ACC112 (cell line): ENCODE measurements at regions not wholly inside any gene's neighbourhood (a gene's known extent, or its start where the extent isn't known, plus 50 kb on each side); places are given as distances from the start of the nearest gene placed in this dataset.
"Not testable (repeated sequence)": the region's sequence is repeated elsewhere in the genome, so short reads cannot be mapped to it uniquely, and the experiment has no call there.

Experiments used
- H2AFZ ChIP-seq: fragments of 200-600 bp; sonication (generic); one replicate; pipeline ENCODE4 v1.6.0; 2017; ENCODE audit warnings: antibody characterized with exemption, low read length; ENCODE audit not compliant: unreplicated experiment
- H3K27ac ChIP-seq: fragments of 200-600 bp; sonication (generic); 2 replicates; pipeline ENCODE4 v1.5.1; 2014; ENCODE audit warnings: low read depth, mild to moderate bottlenecking, antibody characterized with exemption, low read length, moderate library complexity
- H3K27me3 ChIP-seq: fragments of 200-600 bp; sonication (generic); 2 replicates; pipeline ENCODE4 v1.6.1; 2014; ENCODE audit warnings: mild to moderate bottlenecking, antibody characterized with exemption, low read length, moderate library complexity, mixed read lengths; ENCODE audit not compliant: insufficient read depth
- H3K36me3 ChIP-seq: fragments of 200-600 bp; sonication (generic); 2 replicates; pipeline ENCODE4 v1.6.1; 2016; ENCODE audit warnings: mild to moderate bottlenecking, antibody characterized with exemption, low read length, moderate library complexity, mixed read lengths; ENCODE audit not compliant: insufficient read depth
- H3K4me1 ChIP-seq: fragments of 200-600 bp; sonication (generic); one replicate; pipeline ENCODE4 v1.6.1; 2016; ENCODE audit warnings: low read length, mixed read lengths; ENCODE audit not compliant: insufficient read depth, unreplicated experiment, control insufficient read depth
- H3K4me3 ChIP-seq: fragments of 200-600 bp; sonication (generic); 2 replicates; pipeline ENCODE4 v1.5.1; 2014; ENCODE audit warnings: mild to moderate bottlenecking, low read depth, low read length
- H3K79me2 ChIP-seq: fragments of 200-600 bp; sonication (generic); one replicate; pipeline ENCODE4 v1.6.0; 2016; ENCODE audit warnings: low read length; ENCODE audit not compliant: control insufficient read depth, unreplicated experiment, insufficient read depth

DNA sequence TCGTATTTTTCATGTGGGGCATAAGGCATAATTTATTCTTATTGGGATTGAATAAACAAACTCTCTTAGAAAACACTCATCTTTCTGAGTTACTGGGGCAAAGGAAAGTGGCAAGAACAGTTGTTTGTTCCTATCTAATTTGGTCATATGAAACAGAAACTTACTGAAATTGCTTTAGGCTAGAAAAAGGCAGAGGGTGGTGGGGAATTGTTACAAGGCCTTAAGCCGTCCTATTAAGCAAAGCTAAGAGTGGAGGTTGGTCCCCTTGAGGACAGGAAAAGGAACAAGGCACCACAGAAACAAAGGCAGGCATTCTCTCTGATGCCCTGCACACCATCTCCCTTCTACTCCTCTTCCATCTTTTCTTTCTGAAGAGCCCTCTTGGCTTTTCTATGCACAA, 830.9 kb downstream of the EDEM1 start:
- Histone ChIP-seq H3K36me3 (no peaks in the 10 kb centered on the region), H3K79me2 (no peaks in the 10 kb centered on the region), H3K27me3 (no peaks in the 10 kb centered on the region), H3K4me3 (no peak overlapping the region), H3K27ac (no peak overlapping the region), H2AFZ (no peak overlapping the region), H3K4me1 (no peaks in the 10 kb centered on the region)

- H3K27me3 ChIP-seq, result no peaks in the 10 kb centered on the region
- no peak overlapping the region for H3K27ac ChIP-seq
- no peak overlapping the region for H3K4me3 ChIP-seq
- no peaks in the 10 kb centered on the region for H3K79me2 ChIP-seq
- no peak overlapping the region for H2AFZ ChIP-seq
- H3K36me3 ChIP-seq, result no peaks in the 10 kb centered on the region
- H3K4me1 ChIP-seq, result no peaks in the 10 kb centered on the region
These were observed 835.1 kb downstream of the EDEM1 start for GRCh38 chr3:6022621-6023020.

DNA sequence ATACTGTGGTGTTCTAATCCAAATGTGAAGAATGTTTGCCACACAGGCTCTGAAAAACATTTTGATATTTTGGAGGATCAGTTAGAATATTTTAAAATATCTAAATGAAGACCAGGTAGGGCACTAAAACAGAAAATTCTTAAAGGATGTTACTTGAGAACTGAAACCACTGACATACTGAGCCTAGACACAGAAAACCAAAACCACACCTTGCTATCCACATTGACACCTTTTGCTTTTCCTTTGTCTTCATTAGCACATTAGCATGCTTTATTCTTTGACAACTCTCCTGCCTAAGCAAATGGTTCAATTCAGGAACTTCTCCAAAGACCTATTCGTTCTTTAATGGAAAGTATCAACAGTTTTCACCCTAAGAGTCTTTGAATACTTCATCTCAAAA, 835.9 kb upstream of the GRM7 start:
- no peak overlapping the region for H3K4me3 ChIP-seq
- H3K79me2 ChIP-seq, result no peaks in the 10 kb centered on the region
- H2AFZ ChIP-seq, result no peak overlapping the region
- H3K4me1 ChIP-seq, result no peaks in the 10 kb centered on the region
- H3K27me3 ChIP-seq, result no peaks in the 10 kb centered on the region
- no peak overlapping the region for H3K27ac ChIP-seq
- H3K36me3 ChIP-seq, result no peaks in the 10 kb centered on the region

- not testable (repeated sequence) for H3K27ac ChIP-seq, H3K79me2 ChIP-seq, H3K4me1 ChIP-seq, H3K36me3 ChIP-seq, H3K4me3 ChIP-seq, H2AFZ ChIP-seq, H3K27me3 ChIP-seq
These were observed 830.3 kb upstream of the GRM7 start for GRCh38 chr3:6030648-6031047.

DNA sequence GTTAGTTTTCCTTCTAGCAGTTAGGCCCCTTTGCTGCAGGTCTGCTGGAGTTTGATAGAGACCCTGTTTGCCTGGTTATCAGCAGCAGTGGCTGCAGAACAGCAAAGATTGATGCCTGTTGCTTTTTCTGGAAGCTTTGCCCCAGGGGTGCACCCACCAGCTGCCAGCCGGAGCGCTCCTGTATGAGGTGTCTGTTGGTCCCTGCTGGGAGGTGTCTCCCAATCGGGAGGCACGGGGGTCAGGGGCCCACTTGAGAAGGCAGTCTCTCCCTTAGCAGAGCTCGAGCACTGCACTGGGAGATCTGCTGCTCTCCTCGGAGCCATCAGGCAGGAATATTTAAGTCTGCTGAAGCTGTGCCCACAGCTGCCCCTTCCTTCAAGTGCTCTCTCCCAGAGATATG, 825.3 kb upstream of the GRM7 start:
- H3K4me3 ChIP-seq, result no peak overlapping the region
- H3K27me3 ChIP-seq, result no peaks in the 10 kb centered on the region
- H3K4me1 ChIP-seq, result no peaks in the 10 kb centered on the region
- H3K36me3 ChIP-seq, result no peaks in the 10 kb centered on the region
- H2AFZ ChIP-seq, result no peak overlapping the region
- no peaks in the 10 kb centered on the region for H3K79me2 ChIP-seq
- no peak overlapping the region for H3K27ac ChIP-seq

- H2AFZ ChIP-seq, result no peak overlapping the region
- no peak overlapping the region for H3K27ac ChIP-seq
- H3K4me3 ChIP-seq, result no peak overlapping the region
- H3K36me3 ChIP-seq, result no peaks in the 10 kb centered on the region
- no peaks in the 10 kb centered on the region for H3K79me2 ChIP-seq
- H3K4me1 ChIP-seq, result no peaks in the 10 kb centered on the region
- H3K27me3 ChIP-seq, result no peaks in the 10 kb centered on the region
These were observed 820.9 kb upstream of the GRM7 start for GRCh38 chr3:6039971-6040370.

GRCh38 chr3:6041894-6042293, 819.0 kb upstream of the GRM7 start:
- H3K79me2 ChIP-seq, result no peaks in the 10 kb centered on the region
- no peaks in the 10 kb centered on the region for H3K36me3 ChIP-seq
- no peaks in the 10 kb centered on the region for H3K27me3 ChIP-seq
- no peak overlapping the region for H3K4me3 ChIP-seq
- H2AFZ ChIP-seq, result no peak overlapping the region
- no peak overlapping the region for H3K27ac ChIP-seq
- no peaks in the 10 kb centered on the region for H3K4me1 ChIP-seq

DNA sequence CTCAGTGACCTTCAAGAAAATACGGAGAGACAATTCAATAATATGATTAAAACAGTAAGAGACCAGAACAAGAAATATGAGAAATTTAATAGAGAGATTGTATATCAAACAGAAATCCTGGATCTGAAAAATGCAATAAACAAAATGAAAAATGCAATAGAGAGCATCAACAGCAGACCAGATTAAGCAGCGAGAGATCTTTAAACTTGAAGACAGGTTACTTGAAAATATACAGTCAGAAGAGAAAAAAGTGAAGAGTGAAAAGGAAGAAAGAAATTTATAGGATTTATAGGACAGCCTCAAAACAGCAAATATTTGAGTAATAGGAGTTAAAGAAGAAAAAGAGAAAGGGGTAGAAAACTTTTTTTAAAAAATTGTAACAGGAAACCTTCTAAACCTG, 813.9 kb upstream of the GRM7 start:
- Histone ChIP-seq H3K36me3 (no peaks in the 10 kb centered on the region), H3K27me3 (no peaks in the 10 kb centered on the region), H3K4me3 (no peak overlapping the region), H3K27ac (no peak overlapping the region), H3K4me1 (no peaks in the 10 kb centered on the region), H3K79me2 (no peaks in the 10 kb centered on the region), H2AFZ (no peak overlapping the region)

- Histone ChIP-seq H3K4me1 (no peaks in the 10 kb centered on the region), H3K4me3 (no peak overlapping the region), H3K27ac (no peak overlapping the region), H3K36me3 (no peaks in the 10 kb centered on the region), H3K79me2 (no peaks in the 10 kb centered on the region), H3K27me3 (no peaks in the 10 kb centered on the region), H2AFZ (no peak overlapping the region)
These were observed 800.7 kb upstream of the GRM7 start for GRCh38 chr3:6060251-6060650.

DNA sequence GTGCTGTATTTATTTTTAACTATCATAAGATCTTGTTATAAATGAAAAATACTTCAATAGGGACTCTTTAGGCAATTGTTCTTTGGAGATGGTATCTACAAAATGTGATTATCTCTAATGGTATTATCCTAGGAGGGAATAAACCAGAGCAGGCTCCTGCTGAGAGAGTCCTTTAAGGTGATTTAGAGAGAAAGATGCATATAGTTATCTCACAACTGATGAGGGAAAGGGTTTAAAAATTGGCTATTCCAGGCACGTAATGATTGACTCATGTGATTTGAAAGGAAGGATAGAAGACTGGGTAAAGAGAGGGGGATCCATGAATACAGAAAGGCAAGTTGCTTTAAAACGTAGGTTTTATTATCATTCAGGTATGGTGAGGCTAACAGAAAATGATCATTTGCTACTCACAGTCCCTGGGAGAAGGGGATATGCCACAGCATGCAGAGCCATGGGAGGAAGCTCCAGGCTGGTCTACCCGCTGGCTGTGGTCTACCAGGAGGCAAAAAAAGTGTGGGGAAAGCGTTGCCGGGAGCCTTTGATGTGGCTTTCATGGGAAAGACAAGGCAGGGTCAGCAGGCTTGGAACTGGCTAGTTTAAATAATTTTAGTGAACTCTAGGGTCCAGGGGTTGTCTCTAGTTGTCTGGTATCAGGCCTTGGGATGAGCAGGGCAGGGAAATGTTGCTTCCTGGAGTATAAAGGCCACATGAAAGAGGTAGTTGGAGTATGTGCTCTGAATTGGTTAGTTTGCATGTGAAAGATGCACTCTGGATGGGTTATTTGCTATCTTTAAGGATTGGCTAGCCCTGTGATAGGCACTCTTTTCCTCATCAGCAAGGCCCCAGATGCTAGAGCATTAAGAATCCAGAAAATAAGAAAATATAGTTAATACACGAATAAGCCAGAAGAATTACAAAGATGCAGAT, 798.4 kb upstream of the GRM7 start:
- H3K36me3 ChIP-seq, result no peaks in the 10 kb centered on the region
- no peaks in the 10 kb centered on the region for H3K4me1 ChIP-seq
- H3K27me3 ChIP-seq, result no peaks in the 10 kb centered on the region
- H2AFZ ChIP-seq, result no peak overlapping the region
- H3K79me2 ChIP-seq, result no peaks in the 10 kb centered on the region
- H3K27ac ChIP-seq, result no peak overlapping the region
- H3K4me3 ChIP-seq, result no peak overlapping the region

DNA sequence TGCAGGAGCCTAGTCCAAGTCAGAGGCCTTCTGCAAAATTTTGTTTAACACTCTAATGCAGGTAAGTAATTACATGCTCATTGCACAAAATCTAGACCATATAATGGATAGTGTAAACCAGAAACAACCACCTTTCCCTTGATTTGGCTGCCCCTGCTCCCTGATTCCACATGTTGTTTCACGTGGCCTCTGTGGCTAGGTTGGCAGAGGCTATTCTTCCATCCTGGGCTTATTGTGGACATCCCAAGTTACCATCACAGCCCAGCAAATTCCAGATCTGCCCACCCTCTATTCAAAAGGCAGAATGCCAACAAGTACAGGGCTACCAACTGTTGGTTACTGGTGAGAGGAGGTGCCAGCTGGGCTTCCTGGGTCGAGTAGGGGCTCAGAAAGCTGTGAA, 794.5 kb upstream of the GRM7 start:
- Histone ChIP-seq H3K4me3 (no peak overlapping the region), H3K27me3 (no peaks in the 10 kb centered on the region), H3K4me1 (no peaks in the 10 kb centered on the region), H3K79me2 (no peaks in the 10 kb centered on the region), H3K27ac (no peak overlapping the region), H2AFZ (no peak overlapping the region), H3K36me3 (no peaks in the 10 kb centered on the region)
